HS-27A (cell line): ENCODE measurements at regions not wholly inside any gene's neighbourhood (a gene's known extent, or its start where the extent isn't known, plus 50 kb on each side); places are given as distances from the start of the nearest gene placed in this dataset.
A peak's percentile ranks its signal among the peaks of the same experiment; 100 is the strongest.
"Not testable (repeated sequence)": the region's sequence is repeated elsewhere in the genome, so short reads cannot be mapped to it uniquely, and the experiment has no call there.

Source experiments
- DNase-seq: peaks from one replicate; pipeline ENCODE4 v3.0.0-alpha.2; 2012; ENCODE audit warnings: low read depth, missing footprints

DNA sequence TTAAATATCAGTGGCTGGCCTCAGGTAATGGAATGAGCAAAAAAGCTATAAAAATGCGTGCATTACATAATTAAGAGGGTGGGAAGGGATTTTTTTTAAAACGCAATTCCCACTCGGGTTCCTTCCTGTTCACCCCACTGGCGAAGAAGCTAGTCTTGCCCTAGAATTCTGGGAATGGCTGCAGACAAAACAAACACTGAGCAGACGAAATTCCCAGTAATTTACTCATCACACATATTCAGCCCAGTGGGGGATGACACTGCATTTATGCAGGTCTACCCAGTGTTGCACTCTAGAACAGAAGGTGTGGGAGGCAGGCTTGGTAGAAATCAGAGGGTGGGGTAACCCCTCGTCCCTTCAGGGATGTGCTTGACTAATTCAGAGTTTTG is 2695.0 kb upstream of the DEFB115 start:
- DNase-seq, result no peak

GRCh38 chr20:28562899-28563521 is 2694.5 kb upstream of the DEFB115 start:
- DNase-seq, result peak; percentile 43

DNA sequence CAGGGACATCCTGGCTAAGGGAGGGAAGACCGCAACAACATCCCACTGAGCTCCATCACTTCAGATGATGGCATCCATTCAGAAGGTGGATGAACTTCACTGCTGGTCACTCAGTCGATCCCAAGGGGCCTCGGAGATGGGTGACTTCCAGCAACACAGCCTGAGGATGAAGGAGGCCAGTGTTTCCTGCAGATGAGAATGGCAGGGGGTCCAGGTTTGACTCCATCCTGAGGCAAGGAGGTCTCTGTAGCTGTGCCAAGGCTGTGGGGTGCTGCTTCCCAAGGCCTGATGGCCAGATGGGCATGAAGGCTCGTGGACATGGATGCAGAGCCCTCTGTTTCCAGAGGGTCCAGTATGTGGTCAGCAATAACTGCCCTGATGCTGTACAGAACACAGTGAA is 2693.4 kb upstream of the DEFB115 start:
- not testable (repeated sequence) for DNase-seq

GRCh38 chr20:28564688-28565463 is 2692.6 kb upstream of the DEFB115 start:
- not testable (repeated sequence) for DNase-seq

DNA sequence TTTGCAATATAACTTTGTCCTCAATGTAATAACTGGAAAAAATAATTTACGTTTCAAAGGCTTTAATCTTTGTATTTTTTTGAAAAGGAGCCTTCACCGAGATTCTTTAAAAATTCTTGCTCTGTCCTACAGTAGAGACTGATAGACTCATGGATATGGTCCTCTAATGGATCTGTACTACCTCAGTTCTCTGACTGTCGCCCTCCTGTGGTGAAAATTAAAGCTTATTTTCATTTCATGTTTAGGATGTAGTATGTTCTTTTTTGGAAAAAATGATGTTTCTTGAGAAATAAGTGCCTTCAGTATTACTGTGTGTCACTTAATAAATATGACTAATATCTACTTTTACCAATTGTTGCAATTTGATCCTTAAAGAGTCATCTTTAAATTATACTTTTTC is 2681.5 kb upstream of the DEFB115 start:
- DNase-seq, result not testable (repeated sequence)

DNA sequence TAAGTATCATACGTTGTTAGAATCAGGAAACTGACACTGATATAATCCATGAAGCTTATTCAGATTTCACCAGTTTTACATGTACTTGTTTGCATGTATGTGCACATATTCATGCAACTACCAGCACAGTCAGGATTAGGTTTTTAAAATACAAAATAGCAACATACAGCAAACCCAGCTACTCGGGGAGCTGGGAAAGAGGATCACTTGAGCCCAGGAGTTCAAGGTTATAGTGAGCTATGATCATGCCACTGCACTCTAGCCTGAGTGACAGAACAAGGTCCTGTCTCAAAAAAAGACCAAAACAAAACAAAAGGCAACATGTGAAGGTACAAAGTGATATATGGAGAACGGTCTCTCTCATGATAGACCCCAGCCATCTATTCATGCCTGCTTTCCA is 2665.8 kb upstream of the DEFB115 start:
- not testable (repeated sequence) for DNase-seq

- not testable (repeated sequence) for DNase-seq
Measured at GRCh38 chr20:28593383-28593782, 2664.1 kb upstream of the DEFB115 start.

DNA sequence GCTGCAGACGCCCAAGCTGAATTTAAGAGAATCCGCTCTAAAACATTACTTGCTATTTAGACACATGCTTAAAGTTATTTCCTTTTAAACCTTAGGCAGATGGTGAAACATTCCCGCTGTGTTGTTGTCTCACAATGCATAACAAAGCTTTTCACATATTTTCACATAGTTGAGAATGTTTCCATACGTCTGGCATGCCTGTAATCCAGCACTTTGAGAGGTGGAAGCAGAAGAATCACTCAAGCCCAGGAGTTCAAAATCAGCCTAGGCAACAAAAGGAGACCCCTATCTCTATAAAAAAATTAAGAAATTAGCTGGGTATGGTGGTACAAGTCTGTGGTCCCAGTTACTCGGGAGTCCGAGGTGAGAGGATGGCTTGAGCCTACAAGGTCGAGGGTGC is 2663.0 kb upstream of the DEFB115 start:
- not testable (repeated sequence) for DNase-seq

DNA sequence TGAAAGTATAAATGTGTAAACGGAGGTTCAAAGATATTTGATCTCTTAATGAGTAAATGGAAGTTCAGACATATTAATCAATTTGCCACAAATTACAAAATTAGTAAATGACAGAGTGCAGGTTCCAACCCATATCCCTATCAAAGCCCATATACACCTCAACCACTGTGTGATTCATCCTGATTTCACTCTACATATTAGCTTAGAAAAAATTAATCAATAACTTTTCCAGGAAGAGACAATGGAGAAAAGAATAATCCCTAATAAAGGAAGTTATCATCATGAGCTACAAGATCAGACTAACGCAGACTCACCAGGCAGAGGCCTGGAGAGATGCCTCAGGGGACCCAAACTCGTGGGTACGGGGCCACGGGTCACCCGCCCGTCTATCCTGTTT is 2655.5 kb upstream of the DEFB115 start:
- DNase-seq, result not testable (repeated sequence)

GRCh38 chr20:28602403-28603217 is 2654.9 kb upstream of the DEFB115 start:
- not testable (repeated sequence) for DNase-seq

DNA sequence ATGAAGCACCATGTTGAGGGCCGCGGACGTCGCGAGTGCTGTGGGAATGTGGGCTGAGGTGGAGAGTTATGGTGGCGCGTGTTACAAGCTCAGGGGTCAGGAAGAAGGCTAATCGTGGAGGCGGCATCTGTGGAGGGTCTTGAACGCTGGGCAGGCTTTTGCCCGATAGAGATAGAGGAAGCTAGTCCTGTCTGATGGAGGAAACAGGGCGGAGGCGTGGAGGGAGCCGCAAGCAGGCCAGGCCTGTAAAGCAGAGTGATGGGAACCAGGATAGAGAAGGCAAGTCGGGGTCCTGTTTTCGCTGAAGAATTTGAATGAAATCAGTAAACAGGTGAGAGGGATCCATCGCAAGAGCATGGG is 2654.3 kb upstream of the DEFB115 start:
- DNase-seq, result not testable (repeated sequence)

DNA sequence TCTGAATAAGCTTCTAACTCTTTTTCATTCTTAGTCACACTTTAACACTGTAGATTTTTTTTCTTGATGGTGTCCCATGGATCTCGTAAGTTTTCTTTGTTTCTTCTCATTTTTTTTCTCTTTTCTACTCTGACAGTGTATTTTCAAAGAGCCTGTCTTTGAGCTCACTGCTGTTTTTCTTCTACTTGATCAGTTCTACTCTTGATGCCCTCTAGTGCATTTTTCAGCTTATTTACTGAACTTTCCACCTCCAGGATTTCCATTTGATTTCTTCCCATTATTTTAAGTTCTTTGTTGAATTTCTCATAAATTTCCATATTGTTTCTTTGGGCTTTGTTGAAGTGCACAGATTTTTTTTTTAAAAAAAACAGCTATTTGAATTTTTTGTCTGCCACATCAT is 2641.1 kb upstream of the DEFB115 start:
- no peak for DNase-seq

DNA sequence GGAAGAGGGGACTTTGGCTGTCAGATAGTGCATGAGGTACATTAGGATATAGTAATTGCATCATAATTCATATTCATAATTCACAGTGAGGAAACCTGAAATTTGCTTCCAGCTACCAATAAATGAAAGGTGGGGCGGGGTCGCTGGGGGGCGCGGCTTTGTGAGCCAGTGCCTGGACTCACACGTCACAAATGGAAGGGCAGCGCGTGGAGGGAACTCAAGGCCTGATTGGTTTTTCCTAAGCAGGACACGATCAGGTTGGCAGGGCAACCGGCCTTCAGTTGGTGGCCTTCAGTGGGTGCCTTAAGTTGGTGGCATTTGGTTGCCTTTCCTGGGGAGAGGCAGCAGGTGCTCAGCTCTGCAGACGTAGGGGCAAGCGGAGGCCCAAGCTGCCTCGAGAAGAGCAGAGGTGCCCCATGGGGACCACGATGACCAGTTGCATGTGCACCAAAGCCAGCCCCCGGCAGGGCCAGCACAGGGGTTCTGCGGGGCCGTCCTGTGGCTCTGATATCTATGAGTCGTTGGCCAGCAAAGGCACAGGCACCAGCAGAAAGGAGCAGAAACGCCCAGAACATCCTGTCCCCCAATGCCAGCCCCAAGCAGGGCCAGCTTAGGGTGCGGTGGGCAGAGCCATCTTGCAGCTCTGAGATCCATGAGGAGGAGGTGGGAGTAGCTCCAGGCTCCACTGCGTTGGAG is 2637.4 kb upstream of the DEFB115 start:
- not testable (repeated sequence) for DNase-seq

GRCh38 chr20:28625112-28625511 is 2632.4 kb upstream of the DEFB115 start:
- not testable (repeated sequence) for DNase-seq

DNA sequence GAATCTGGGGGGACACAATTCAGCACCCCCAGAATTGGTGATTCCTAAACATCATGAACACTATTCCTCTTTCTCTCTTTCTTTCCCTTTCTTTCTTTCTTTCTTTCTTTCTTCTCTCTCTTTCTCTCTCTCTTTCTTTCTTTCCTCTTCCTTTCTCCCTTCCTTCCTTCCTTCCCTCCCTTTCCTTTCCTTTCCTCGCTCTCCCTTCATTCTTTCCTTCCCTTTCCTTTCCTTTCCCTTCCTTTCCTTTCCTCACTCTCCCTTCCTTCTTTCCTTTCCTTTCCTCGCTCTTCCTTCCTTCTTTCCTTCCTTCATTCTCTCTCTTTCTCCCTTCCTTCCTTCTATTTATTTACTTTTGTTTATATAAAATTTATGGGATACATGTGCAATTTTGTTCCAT is 2616.6 kb upstream of the DEFB115 start:
- DNase-seq, result not testable (repeated sequence)
